Activated CD8-positive, alpha-beta T cell treated with anti-CD3 and anti-CD28 coated beads, Interleukin-2, amount 10 ng/mL, durations not matched to agents 7 days and 5 days (primary cell): ENCODE measurements at regions not wholly inside any gene's neighbourhood (a gene's known extent, or its start where the extent isn't known, plus 50 kb on each side); places are given as distances from the start of the nearest gene placed in this dataset.

ENCODE experiments used
- ATAC-seq: fragments of 150-1000 bp; cut with Tn5 transposase; one replicate; pipeline ENCODE4 v1.10.0; 2021; ENCODE audit warnings: moderate library complexity
- CTCF ChIA-PET: fragments of 350-600 bp; sonication (Branson Sonifier 250); formaldehyde crosslinking; loops from one replicate; lab custom pipeline; 2021; ENCODE audit warnings: antibody characterized with exemption; lab: Charles Lee
- POLR2A ChIA-PET: fragments of 350-600 bp; sonication (Branson Sonifier 250); formaldehyde crosslinking; loops from one replicate; lab custom pipeline; 2021; ENCODE audit warnings: antibody characterized with exemption; lab: Charles Lee
- DNase-seq: peaks from one replicate; pipeline ENCODE4 v3.0.0-alpha.2; 2020
- H3K27ac Mint-ChIP-seq: one replicate; pipeline ENCODE4 v1.8.0; 2021; ENCODE audit warnings: mild to moderate bottlenecking, mixed read lengths
- H3K27me3 Mint-ChIP-seq: one replicate; pipeline ENCODE4 v1.8.0; 2021; ENCODE audit warnings: low read depth, mixed read lengths
- H3K36me3 Mint-ChIP-seq: one replicate; pipeline ENCODE4 v1.8.0; 2021; ENCODE audit warnings: low read depth, mixed read lengths
- H3K4me1 Mint-ChIP-seq: one replicate; pipeline ENCODE4 v1.8.0; 2021; ENCODE audit warnings: low read depth, mixed read lengths
- H3K4me3 Mint-ChIP-seq: one replicate; pipeline ENCODE4 v1.8.0; 2021; ENCODE audit warnings: mild to moderate bottlenecking, mixed read lengths
- H3K9me3 Mint-ChIP-seq: one replicate; pipeline ENCODE4 v1.8.0; 2022; ENCODE audit warnings: mixed read lengths; ENCODE audit not compliant: insufficient read depth

DNA sequence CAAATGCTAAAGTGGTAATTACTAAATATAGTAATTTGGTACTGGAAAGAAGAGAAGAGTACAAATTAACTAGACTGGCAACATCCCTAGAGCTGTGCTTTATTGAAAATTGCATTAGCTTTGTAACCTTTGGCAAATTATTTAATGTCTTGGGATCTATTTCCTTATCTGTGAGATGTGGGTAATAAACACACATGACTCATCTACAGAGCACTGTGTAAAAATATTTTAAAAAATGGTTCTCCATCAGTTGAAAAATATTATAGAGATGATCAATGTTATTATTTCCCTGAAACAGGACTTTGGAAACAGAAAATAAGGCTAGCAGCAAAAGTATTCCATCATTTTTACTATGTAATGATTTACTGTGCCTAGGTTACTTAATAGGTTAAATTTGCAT, 1698.8 kb upstream of the CDH9 start:
- H3K9me3 Mint-ChIP-seq = peaks cover 11% of the 10 kb centered on the region
- ATAC-seq = no peak
- ChIA-PET POLR2A (no interaction called here), CTCF (no interaction called here)
- no peaks in the 10 kb centered on the region for H3K36me3 Mint-ChIP-seq
- no peaks in the 10 kb centered on the region for H3K4me1 Mint-ChIP-seq
- DNase-seq = no peak
- H3K27ac Mint-ChIP-seq = no peak overlapping the region
- H3K27me3 Mint-ChIP-seq = no peaks in the 10 kb centered on the region
- H3K4me3 Mint-ChIP-seq = no peak overlapping the region

DNA sequence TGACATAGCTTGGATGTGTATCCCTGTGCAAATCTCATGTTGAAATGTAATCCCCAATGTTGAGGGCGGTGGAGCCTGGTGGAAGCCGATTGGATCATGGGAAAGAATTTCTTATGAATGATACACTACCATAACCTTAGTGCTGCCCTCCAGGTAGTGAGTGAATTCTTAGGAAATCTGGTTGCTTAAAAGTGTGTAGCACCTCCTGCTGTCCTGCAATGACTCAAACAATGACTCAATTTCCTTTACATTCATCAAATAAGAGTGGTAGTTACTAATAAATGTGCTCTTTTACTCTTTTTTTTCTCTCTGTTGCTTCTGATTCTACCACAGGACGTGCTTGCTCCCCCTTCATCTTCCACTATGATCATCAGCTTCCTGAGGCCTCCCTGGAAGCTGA, 1696.0 kb upstream of the CDH9 start:
- H3K4me3 Mint-ChIP-seq = no peak overlapping the region
- H3K27me3 Mint-ChIP-seq = no peaks in the 10 kb centered on the region
- DNase-seq (no peak), ATAC-seq (no peak)
- CTCF ChIA-PET = no interaction called here
- H3K27ac Mint-ChIP-seq = no peak overlapping the region
- no peaks in the 10 kb centered on the region for H3K36me3 Mint-ChIP-seq
- POLR2A ChIA-PET = no interaction called here
- peaks cover 5% of the 10 kb centered on the region for H3K9me3 Mint-ChIP-seq
- no peaks in the 10 kb centered on the region for H3K4me1 Mint-ChIP-seq

DNA sequence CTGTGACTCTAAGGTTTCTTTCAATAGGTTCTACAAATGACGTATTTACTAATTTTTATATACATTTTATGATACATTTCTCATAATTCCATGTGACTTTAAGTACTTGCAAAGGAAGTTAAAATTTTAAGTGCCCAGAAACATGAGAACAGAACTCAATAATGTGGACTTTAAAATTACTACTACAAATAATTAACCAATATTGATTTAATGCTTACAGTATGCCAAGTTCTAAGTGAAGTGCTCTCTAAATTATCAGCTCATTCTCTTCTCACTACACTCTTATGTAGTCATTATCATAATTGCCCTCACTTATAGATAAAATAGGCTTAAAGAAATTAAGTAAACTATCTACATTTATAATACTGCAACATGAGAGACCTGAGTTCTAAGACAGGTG, 1690.7 kb upstream of the CDH9 start:
- ChIA-PET CTCF (no interaction called here), POLR2A (no interaction called here)
- ATAC-seq (no peak), DNase-seq (no peak)
- H3K4me1 Mint-ChIP-seq = no peaks in the 10 kb centered on the region
- H3K27me3 Mint-ChIP-seq = no peaks in the 10 kb centered on the region
- H3K4me3 Mint-ChIP-seq = no peak overlapping the region
- H3K36me3 Mint-ChIP-seq = no peaks in the 10 kb centered on the region
- H3K27ac Mint-ChIP-seq = no peak overlapping the region
- peaks cover 4% of the 10 kb centered on the region for H3K9me3 Mint-ChIP-seq

DNA sequence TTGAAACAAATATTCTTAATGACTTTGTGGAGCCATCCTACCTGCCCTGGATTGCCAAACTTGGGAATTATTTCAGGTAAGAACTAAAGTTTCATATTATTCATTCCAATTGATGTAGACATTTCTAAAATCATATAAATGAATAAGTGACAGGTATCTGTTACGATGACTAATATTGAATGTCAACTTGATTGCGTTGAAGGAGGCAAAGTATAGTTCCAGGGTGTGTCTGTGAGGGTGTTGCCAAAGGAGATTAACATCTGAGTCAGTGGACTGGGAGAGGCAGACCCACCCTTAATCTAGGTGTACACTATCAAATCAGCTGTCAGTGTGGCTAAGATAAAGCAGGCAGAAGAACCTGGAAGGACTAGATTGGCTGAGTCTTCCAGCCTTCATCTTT, 1688.4 kb upstream of the CDH9 start:
- no peaks in the 10 kb centered on the region for H3K36me3 Mint-ChIP-seq
- POLR2A ChIA-PET = no interaction called here
- H3K9me3 Mint-ChIP-seq = peaks cover 7% of the 10 kb centered on the region
- no peak overlapping the region for H3K27ac Mint-ChIP-seq
- DNase-seq = no peak
- no peaks in the 10 kb centered on the region for H3K4me1 Mint-ChIP-seq
- H3K27me3 Mint-ChIP-seq = no peaks in the 10 kb centered on the region
- CTCF ChIA-PET = no interaction called here
- H3K4me3 Mint-ChIP-seq = no peak overlapping the region
- ATAC-seq = no peak

DNA sequence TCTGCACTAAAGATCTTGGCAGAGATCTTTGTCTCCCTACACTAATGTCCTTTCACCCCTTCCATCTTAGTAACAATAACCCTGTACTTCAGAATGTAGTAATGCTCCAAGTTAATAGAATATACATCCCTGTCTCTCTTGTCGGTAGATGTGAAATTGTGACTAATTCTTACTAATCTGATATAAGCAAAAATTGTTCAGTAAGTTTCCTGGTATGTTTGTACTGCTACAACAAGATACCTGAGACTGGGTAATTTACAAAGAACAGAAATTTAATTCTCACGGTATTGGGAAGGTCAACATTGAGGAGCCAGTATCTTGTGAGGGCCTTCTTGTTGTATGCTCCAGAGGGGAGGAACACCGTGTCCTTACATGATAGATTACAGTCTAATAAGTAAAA, 1686.6 kb upstream of the CDH9 start:
- Mint-ChIP-seq H3K27ac (no peak overlapping the region), H3K4me3 (no peak overlapping the region), H3K36me3 (no peaks in the 10 kb centered on the region), H3K4me1 (no peaks in the 10 kb centered on the region), H3K9me3 (peaks cover 12% of the 10 kb centered on the region), H3K27me3 (no peaks in the 10 kb centered on the region)
- ATAC-seq = no peak
- POLR2A ChIA-PET = no interaction called here
- CTCF ChIA-PET = no interaction called here
- no peak for DNase-seq

DNA sequence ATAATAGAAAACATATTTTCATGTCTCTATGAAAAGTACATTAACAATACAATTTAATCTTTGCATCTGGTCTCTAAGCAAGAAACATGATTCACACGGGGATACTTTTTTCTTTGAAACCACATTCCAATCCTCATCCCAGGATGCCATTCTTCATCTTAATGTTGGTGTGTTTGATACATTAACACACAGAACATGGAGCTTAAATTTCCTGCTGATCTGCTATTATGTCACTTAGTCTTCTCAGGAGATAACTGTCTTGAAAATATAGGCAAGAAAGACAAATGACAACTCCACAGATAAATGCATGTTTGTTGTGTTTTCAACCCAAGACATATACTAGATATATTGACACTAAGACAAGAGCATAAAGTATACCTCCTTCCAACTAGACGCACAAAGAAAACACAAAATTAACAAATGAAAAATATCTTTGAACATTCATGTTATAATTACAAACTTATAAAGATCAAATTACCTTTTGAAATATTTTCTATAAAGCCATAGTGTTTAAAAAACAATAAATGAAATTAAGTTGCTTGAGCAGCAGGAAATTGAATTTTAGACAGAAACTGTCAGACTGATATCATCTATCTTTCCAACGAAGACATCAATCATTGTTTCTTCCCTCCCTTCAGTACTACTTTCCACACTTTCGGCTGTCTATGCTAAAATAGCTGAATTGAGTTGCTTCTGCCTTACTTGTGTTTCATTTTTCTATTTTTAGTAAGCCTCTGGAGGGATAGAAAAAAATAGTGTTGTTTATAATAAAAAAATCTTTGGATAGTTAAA, 1676.7 kb upstream of the CDH9 start:
- H3K4me3 Mint-ChIP-seq = no peak overlapping the region
- H3K36me3 Mint-ChIP-seq = no peaks in the 10 kb centered on the region
- H3K27me3 Mint-ChIP-seq = no peaks in the 10 kb centered on the region
- CTCF ChIA-PET = no interaction called here
- no peak overlapping the region for H3K27ac Mint-ChIP-seq
- H3K9me3 Mint-ChIP-seq = no peaks in the 10 kb centered on the region
- DNase-seq = no peak
- ATAC-seq = no peak
- POLR2A ChIA-PET = no interaction called here
- H3K4me1 Mint-ChIP-seq = no peaks in the 10 kb centered on the region

DNA sequence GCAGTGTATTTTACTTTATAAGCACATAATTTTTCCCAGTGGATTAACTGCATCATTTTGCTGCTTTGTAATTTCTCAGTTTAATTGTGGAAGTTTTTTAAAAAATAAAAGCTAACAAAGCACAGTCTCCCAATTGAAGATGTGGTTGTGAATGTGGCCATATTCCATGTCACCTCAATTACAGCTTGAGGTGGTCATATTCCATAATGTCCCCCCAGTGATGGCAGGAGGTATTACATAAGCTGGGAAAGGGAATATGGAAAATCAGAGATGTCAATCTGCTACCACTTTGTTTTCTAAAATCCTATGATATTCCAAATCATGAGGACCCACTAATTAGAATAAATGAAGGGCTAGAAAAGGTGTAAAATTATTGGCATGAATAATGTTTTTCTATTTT, 1672.0 kb upstream of the CDH9 start:
- Mint-ChIP-seq H3K9me3 (no peaks in the 10 kb centered on the region), H3K27ac (no peak overlapping the region), H3K4me1 (no peaks in the 10 kb centered on the region), H3K36me3 (no peaks in the 10 kb centered on the region), H3K4me3 (no peak overlapping the region), H3K27me3 (no peaks in the 10 kb centered on the region)
- ChIA-PET POLR2A (no interaction called here), CTCF (no interaction called here)
- DNase-seq (no peak), ATAC-seq (no peak)

DNA sequence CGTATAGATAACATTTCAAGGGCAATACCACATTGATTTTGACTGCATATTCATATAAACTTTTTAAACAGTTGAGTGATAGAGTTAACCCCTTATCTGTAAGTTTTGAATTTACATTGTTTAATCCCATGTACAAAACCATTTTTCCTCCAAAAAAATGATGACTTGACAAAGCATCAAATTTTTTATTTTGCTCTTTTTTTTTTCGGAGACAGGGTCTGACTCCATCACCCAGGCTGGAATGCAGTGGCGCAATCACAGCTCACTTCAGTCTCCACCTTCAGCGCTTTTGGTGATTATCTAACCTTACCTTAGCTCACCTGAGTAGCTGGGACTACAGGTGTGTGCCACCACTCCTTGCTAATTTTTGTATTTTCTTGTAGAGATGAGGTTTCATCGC, 1670.1 kb upstream of the CDH9 start:
- POLR2A ChIA-PET = no interaction called here
- DNase-seq (no peak), ATAC-seq (no peak)
- Mint-ChIP-seq H3K36me3 (no peaks in the 10 kb centered on the region), H3K9me3 (peaks cover 3% of the 10 kb centered on the region), H3K4me3 (no peak overlapping the region), H3K4me1 (no peaks in the 10 kb centered on the region), H3K27me3 (no peaks in the 10 kb centered on the region), H3K27ac (no peak overlapping the region)
- CTCF ChIA-PET = no interaction called here

DNA sequence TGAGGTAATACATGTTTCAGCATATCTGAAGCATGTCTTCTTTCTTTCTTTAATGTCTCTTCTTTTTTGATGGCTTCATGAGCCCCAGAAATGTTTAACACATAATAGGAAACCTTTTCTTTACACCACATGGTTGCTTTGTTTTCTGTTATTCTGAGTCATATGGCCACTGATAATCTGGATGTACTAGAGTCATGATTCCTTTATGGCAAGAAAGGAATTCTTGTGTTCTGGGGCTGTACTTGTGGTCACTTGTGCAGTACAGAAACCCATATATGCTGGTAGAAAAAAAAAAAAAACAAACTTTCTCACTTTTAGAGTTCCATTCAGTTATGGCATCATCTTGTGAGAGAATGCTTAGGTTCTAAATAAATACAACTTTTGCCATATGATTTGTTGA, 1669.3 kb upstream of the CDH9 start:
- POLR2A ChIA-PET = no interaction called here
- Mint-ChIP-seq H3K9me3 (peaks cover 5% of the 10 kb centered on the region), H3K4me1 (no peaks in the 10 kb centered on the region), H3K4me3 (no peak overlapping the region), H3K36me3 (no peaks in the 10 kb centered on the region), H3K27me3 (no peaks in the 10 kb centered on the region), H3K27ac (no peak overlapping the region)
- ATAC-seq (no peak), DNase-seq (no peak)
- CTCF ChIA-PET = no interaction called here

DNA sequence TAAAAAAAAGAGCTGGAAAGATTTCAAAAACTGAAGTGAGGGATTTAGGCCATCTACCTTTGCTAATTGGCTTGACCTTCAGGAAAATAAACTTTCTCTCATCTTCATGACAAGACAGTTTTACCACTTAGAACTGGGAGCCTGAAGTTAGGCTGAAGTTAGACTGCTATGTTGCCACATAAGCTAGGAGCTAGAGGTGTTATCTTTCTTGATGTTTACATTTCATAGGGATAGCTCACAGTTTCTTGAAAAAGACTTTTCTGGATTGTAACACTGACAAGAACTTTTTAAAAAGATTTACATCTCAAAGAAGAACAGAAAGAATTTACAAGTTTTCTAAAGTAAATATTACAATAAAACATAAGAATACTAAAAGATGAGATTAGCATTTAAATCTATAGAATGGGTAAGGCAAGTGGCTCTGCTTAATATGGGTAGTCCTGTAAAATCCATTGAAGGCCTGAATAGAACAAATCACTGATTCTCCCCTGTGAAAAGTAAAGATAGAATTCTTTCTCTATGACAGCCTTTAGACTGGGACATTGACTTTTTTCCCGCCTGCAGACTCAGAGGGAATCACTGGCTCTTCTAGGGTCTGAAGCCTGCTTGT, 1665.4 kb upstream of the CDH9 start:
- Mint-ChIP-seq H3K36me3 (no peaks in the 10 kb centered on the region), H3K4me1 (no peaks in the 10 kb centered on the region), H3K27ac (no peak overlapping the region), H3K27me3 (no peaks in the 10 kb centered on the region), H3K9me3 (peaks cover 5% of the 10 kb centered on the region), H3K4me3 (no peak overlapping the region)
- no peak for DNase-seq
- ChIA-PET CTCF (no interaction called here), POLR2A (no interaction called here)
- no peak for ATAC-seq

DNA sequence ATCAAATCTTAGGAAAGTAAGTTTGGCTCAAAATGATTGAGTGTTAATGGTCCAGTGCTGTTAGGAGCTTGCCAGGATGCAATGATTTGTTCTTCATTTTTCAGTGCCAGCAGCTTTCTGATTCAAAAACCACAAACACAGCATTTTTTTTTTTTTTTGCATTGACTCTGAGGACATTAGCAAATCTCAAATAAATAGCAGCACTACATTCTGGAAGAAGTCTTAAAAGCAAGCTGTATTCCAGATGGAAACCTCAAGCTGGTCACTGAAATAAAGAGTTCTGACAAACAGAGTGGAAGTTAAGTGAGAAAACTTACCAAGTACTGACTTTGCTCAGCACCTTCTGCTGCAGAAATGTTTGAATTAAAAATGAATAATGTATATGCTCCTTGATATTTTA, 1653.1 kb upstream of the CDH9 start:
- ATAC-seq (no peak), DNase-seq (no peak)
- POLR2A ChIA-PET = no interaction called here
- no peaks in the 10 kb centered on the region for H3K27me3 Mint-ChIP-seq
- H3K4me3 Mint-ChIP-seq = no peak overlapping the region
- no peak overlapping the region for H3K27ac Mint-ChIP-seq
- no peaks in the 10 kb centered on the region for H3K36me3 Mint-ChIP-seq
- peaks cover 7% of the 10 kb centered on the region for H3K9me3 Mint-ChIP-seq
- CTCF ChIA-PET = no interaction called here
- H3K4me1 Mint-ChIP-seq = no peaks in the 10 kb centered on the region

DNA sequence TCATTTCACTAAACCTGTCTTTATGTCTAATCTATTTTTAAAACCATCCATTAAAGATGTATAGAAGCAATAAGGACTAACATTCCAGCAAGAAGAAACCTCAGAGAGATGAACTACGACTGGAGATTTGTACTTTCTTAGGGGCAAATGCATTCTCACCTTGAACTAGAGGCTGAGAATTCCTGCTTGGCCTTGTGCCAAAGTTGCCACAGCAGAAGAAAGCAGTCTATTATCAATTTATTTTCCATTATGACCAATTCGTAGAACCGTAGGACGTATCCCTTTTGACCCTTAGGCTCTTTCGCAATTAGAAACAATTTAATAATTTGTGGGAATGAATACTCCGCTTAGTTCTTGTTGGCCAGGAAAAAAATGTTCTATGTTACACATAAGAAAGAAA, 1647.4 kb upstream of the CDH9 start:
- ChIA-PET POLR2A (no interaction called here), CTCF (no interaction called here)
- H3K4me1 Mint-ChIP-seq = no peaks in the 10 kb centered on the region
- no peaks in the 10 kb centered on the region for H3K27me3 Mint-ChIP-seq
- no peak overlapping the region for H3K27ac Mint-ChIP-seq
- peaks cover 4% of the 10 kb centered on the region for H3K9me3 Mint-ChIP-seq
- ATAC-seq (no peak), DNase-seq (no peak)
- no peaks in the 10 kb centered on the region for H3K36me3 Mint-ChIP-seq
- H3K4me3 Mint-ChIP-seq = no peak overlapping the region

DNA sequence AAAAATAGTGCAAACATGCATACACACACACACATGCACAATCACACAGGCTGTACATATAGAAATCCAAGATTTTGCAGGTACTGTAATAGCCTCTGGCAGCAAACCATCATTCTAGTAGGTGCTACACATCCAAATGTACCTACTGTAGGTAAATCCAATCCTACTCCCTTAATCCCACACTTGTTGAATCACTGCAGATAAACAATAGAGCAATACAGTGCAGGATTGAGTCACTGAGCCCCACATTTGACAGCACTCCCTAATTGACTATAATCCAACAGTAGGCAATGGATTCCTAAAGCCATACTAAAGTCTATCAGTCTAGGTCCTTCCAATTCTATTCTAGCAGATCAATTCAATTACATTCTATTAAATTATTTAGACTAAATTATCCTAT, 1640.5 kb upstream of the CDH9 start:
- CTCF ChIA-PET = no interaction called here
- no peaks in the 10 kb centered on the region for H3K36me3 Mint-ChIP-seq
- H3K9me3 Mint-ChIP-seq = peaks cover 7% of the 10 kb centered on the region
- H3K4me1 Mint-ChIP-seq = no peaks in the 10 kb centered on the region
- H3K27me3 Mint-ChIP-seq = no peaks in the 10 kb centered on the region
- DNase-seq (no peak), ATAC-seq (no peak)
- H3K27ac Mint-ChIP-seq = no peak overlapping the region
- no peak overlapping the region for H3K4me3 Mint-ChIP-seq
- POLR2A ChIA-PET = no interaction called here
